B cell (primary cell): ENCODE measurements at regions not wholly inside any gene's neighbourhood (a gene's known extent, or its start where the extent isn't known, plus 50 kb on each side); places are given as distances from the start of the nearest gene placed in this dataset.

Experiments used
- CTCF ChIP-seq: fragments of 200-600 bp; IDR thresholded peaks from one replicate; pipeline ENCODE4 v1.8.0; 2022; ENCODE audit warnings: antibody characterized with exemption, mild to moderate bottlenecking
- EZH2 ChIP-seq: IDR thresholded peaks from 2 replicates; pipeline ENCODE4 v1.6.1; 2012; ENCODE audit warnings: borderline replicate concordance, low read depth, mild to moderate bottlenecking, moderate library complexity, low read length; ENCODE audit not compliant: insufficient read depth, poor library complexity, severe bottlenecking

GRCh38 chr11:39145346-39145745, 2314.1 kb downstream of the LRRC4C start:
- no peak for TF ChIP-seq CTCF
- no peak for TF ChIP-seq EZH2
